NT2/D1 (cell line): ENCODE measurements at regions not wholly inside any gene's neighbourhood (a gene's known extent, or its start where the extent isn't known, plus 50 kb on each side); places are given as distances from the start of the nearest gene placed in this dataset.

Source experiments
- DNase-seq: peaks from one replicate; pipeline ENCODE4 v3.0.0-alpha.2; 2011; ENCODE audit warnings: low read depth, low spot score
- H3K27me3 ChIP-seq: 2 replicates; pipeline ENCODE4 v1.6.0; 2011; ENCODE audit warnings: mild to moderate bottlenecking; ENCODE audit not compliant: insufficient read length, insufficient read depth
- H3K36me3 ChIP-seq: 2 replicates; pipeline ENCODE4 v1.6.1; 2011; ENCODE audit warnings: mild to moderate bottlenecking, low read length, mixed read lengths; ENCODE audit not compliant: insufficient read depth, insufficient read length
- H3K4me1 ChIP-seq: 2 replicates; pipeline ENCODE4 v1.5.1; 2011; ENCODE audit not compliant: insufficient read depth, insufficient read length
- H3K4me3 ChIP-seq: 2 replicates; pipeline ENCODE4 v1.5.1; 2011; ENCODE audit warnings: low read depth; ENCODE audit not compliant: insufficient read length
- H3K9ac ChIP-seq: 2 replicates; pipeline ENCODE4 v1.6.0; 2011; ENCODE audit warnings: low read depth; ENCODE audit not compliant: insufficient read length
- H3K9me3 ChIP-seq: 2 replicates; pipeline ENCODE4 v1.5.1; 2011; ENCODE audit warnings: mild to moderate bottlenecking, low read length; ENCODE audit not compliant: insufficient read depth
- SUZ12 ChIP-seq: IDR thresholded peaks from 2 replicates; pipeline ENCODE4 v1.6.1; 2011; ENCODE audit not compliant: insufficient read length, insufficient read depth; ENCODE audit errors: extremely low read depth
- YY1 ChIP-seq: IDR thresholded peaks from 2 replicates; pipeline ENCODE4 v1.6.1; 2011; ENCODE audit not compliant: insufficient read length, insufficient read depth
- ZNF274 ChIP-seq: IDR thresholded peaks from 2 replicates; pipeline ENCODE4 v1.6.1; 2011; ENCODE audit warnings: mild to moderate bottlenecking, low read depth, low read length

GRCh38 chr9:92170848-92171247 is 55.6 kb upstream of the SPTLC1 start:
- no peaks in the 10 kb centered on the region for H3K36me3 ChIP-seq
- H3K4me1 ChIP-seq: no peaks in the 10 kb centered on the region
- H3K9me3 ChIP-seq: peaks cover 17% of the 10 kb centered on the region; the same call in 1 of the 2 replicates
- DNase-seq: no peak
- no peak overlapping the region for H3K9ac ChIP-seq
- H3K4me3 ChIP-seq: no peak overlapping the region
- no peaks in the 10 kb centered on the region for H3K27me3 ChIP-seq
- TF ChIP-seq YY1: no peak
- no peak for TF ChIP-seq SUZ12
- no peak for TF ChIP-seq ZNF274

GRCh38 chr9:92165484-92165883 is 50.3 kb upstream of the SPTLC1 start:
- H3K9me3 ChIP-seq: 0 out of 2 replicates have a peak, but pooled peaks cover 7% of the 10 kb centered on the region
- H3K4me1 ChIP-seq: no peaks in the 10 kb centered on the region
- DNase-seq: no peak
- H3K9ac ChIP-seq: no peak overlapping the region
- no peaks in the 10 kb centered on the region for H3K27me3 ChIP-seq
- H3K36me3 ChIP-seq: no peaks in the 10 kb centered on the region
- no peak for TF ChIP-seq SUZ12
- TF ChIP-seq YY1: no peak
- TF ChIP-seq ZNF274: no peak
- H3K4me3 ChIP-seq: no peak overlapping the region
